ENCODE measurements at regions not wholly inside any gene's neighbourhood (a gene's known extent, or its start where the extent isn't known, plus 50 kb on each side); places are given as distances from the start of the nearest gene placed in this dataset.

- H3K36me3 ChIP-seq (ENCODE audit: control insufficient read depth, insufficient read depth, low read length): no peaks in the 10 kb centered on the region
- DNase-seq (ENCODE audit: low read depth): no peak
- FAIRE-seq: no peak
- TF ChIP-seq CTCF (IDR thresholded peaks at IDR 0.05; ENCODE audit: insufficient read depth, low read length, severe bottlenecking): no peak
- H3K27me3 ChIP-seq (ENCODE audit: control insufficient read depth, insufficient read depth, low read length): no peaks in the 10 kb centered on the region
- H3K4me3 ChIP-seq (ENCODE audit: low read depth, low read length): no peak overlapping the region
Observed at GRCh38 chr6:140321891-140322290, 947.4 kb upstream of the CITED2 start.

GRCh38 chr6:140320081-140321080 lies 945.9 kb upstream of the CITED2 start:
- Histone ChIP-seq H3K27me3 (ENCODE audit: control insufficient read depth, insufficient read depth, low read length) (no peaks in the 10 kb centered on the region), H3K4me3 (ENCODE audit: low read depth, low read length) (no peak overlapping the region), H3K36me3 (ENCODE audit: control insufficient read depth, insufficient read depth, low read length) (no peaks in the 10 kb centered on the region)
- DNase-seq (ENCODE audit: low read depth) (no peak), FAIRE-seq (no peak)
- no peak for TF ChIP-seq CTCF (IDR thresholded peaks at IDR 0.05; ENCODE audit: insufficient read depth, low read length, severe bottlenecking)

GRCh38 chr6:140319209-140319608 lies 944.8 kb upstream of the CITED2 start:
- Histone ChIP-seq H3K36me3 (ENCODE audit: control insufficient read depth, insufficient read depth, low read length) (no peaks in the 10 kb centered on the region), H3K4me3 (ENCODE audit: low read depth, low read length) (no peak overlapping the region), H3K27me3 (ENCODE audit: control insufficient read depth, insufficient read depth, low read length) (no peaks in the 10 kb centered on the region)
- TF ChIP-seq CTCF (IDR thresholded peaks at IDR 0.05; ENCODE audit: insufficient read depth, low read length, severe bottlenecking): no peak
- no peak for FAIRE-seq
- DNase-seq (ENCODE audit: low read depth): no peak

GRCh38 chr6:140318408-140318807 lies 944.0 kb upstream of the CITED2 start:
- no peak overlapping the region for H3K4me3 ChIP-seq (ENCODE audit: low read depth, low read length)
- DNase-seq (ENCODE audit: low read depth) (no peak), FAIRE-seq (no peak)
- H3K27me3 ChIP-seq (ENCODE audit: control insufficient read depth, insufficient read depth, low read length): no peaks in the 10 kb centered on the region
- no peak for TF ChIP-seq CTCF (IDR thresholded peaks at IDR 0.05; ENCODE audit: insufficient read depth, low read length, severe bottlenecking)
- no peaks in the 10 kb centered on the region for H3K36me3 ChIP-seq (ENCODE audit: control insufficient read depth, insufficient read depth, low read length)

- TF ChIP-seq CTCF (IDR thresholded peaks at IDR 0.05; ENCODE audit: insufficient read depth, low read length, severe bottlenecking): no peak
- H3K4me3 ChIP-seq (ENCODE audit: low read depth, low read length): no peak overlapping the region
- H3K36me3 ChIP-seq (ENCODE audit: control insufficient read depth, insufficient read depth, low read length): no peaks in the 10 kb centered on the region
- no peak for FAIRE-seq
- H3K27me3 ChIP-seq (ENCODE audit: control insufficient read depth, insufficient read depth, low read length): no peaks in the 10 kb centered on the region
- no peak for DNase-seq (ENCODE audit: low read depth)
Observed at GRCh38 chr6:140317950-140318349, 943.5 kb upstream of the CITED2 start.

Data from bronchial epithelial cell (primary cell).